HG02763 (cell line): ENCODE measurements at regions not wholly inside any gene's neighbourhood (a gene's known extent, or its start where the extent isn't known, plus 50 kb on each side); places are given as distances from the start of the nearest gene placed in this dataset.
"Not testable (repeated sequence)": the region's sequence is repeated elsewhere in the genome, so short reads cannot be mapped to it uniquely, and the experiment has no call there.

ENCODE experiments used
- ATAC-seq: cut with Tn5 transposase; IDR thresholded peaks from one replicate; pipeline ENCODE4 v1.9.1; 2021; ENCODE audit warnings: mild to moderate bottlenecking, moderate library complexity; ENCODE audit not compliant: unreplicated experiment

GRCh38 chr12:95358111-95359083, 115.6 kb upstream of the METAP2 start:
- no peak for ATAC-seq

GRCh38 chr12:95365912-95366311, 108.0 kb upstream of the METAP2 start:
- ATAC-seq: no peak

- no peak for ATAC-seq
Measured at GRCh38 chr12:95368931-95369330, 105.0 kb upstream of the METAP2 start.

GRCh38 chr12:95371571-95371970, 102.4 kb upstream of the METAP2 start:
- no peak for ATAC-seq

GRCh38 chr12:95379481-95379880, 94.5 kb upstream of the METAP2 start:
- not testable (repeated sequence) for ATAC-seq

GRCh38 chr12:95380334-95380733, 93.6 kb upstream of the METAP2 start:
- not testable (repeated sequence) for ATAC-seq

- no peak for ATAC-seq
Measured at GRCh38 chr12:95380997-95381786, 92.8 kb upstream of the METAP2 start.

- ATAC-seq: not testable (repeated sequence)
Measured at GRCh38 chr12:95383920-95384319, 90.0 kb upstream of the METAP2 start.

GRCh38 chr12:95384785-95385184, 89.2 kb upstream of the METAP2 start:
- ATAC-seq: no peak

- ATAC-seq: no peak
Measured at GRCh38 chr12:95385246-95386035, 88.5 kb upstream of the METAP2 start.

- no peak for ATAC-seq
Measured at GRCh38 chr12:95386051-95386450, 87.9 kb upstream of the METAP2 start.

- ATAC-seq: not testable (repeated sequence)
Measured at GRCh38 chr12:95388260-95388659, 85.7 kb upstream of the METAP2 start.

- peak; percentile 54 for ATAC-seq
Measured at GRCh38 chr12:95390192-95390591, 83.8 kb upstream of the METAP2 start.

GRCh38 chr12:95390932-95391331, 83.0 kb upstream of the METAP2 start:
- ATAC-seq: peak; percentile 41

GRCh38 chr12:95393191-95393790, 80.7 kb upstream of the METAP2 start:
- no peak for ATAC-seq

GRCh38 chr12:95395696-95396095, 78.3 kb upstream of the METAP2 start:
- ATAC-seq: no peak

- no peak for ATAC-seq
Measured at GRCh38 chr12:95396849-95397468, 77.0 kb upstream of the METAP2 start.

GRCh38 chr12:95397571-95397970, 76.4 kb upstream of the METAP2 start:
- ATAC-seq: no peak

GRCh38 chr12:95402096-95402495, 71.9 kb upstream of the METAP2 start:
- no peak for ATAC-seq

GRCh38 chr12:95408201-95408600, 65.8 kb upstream of the METAP2 start:
- no peak for ATAC-seq
